T-cell (primary cell): ENCODE measurements at regions not wholly inside any gene's neighbourhood (a gene's known extent, or its start where the extent isn't known, plus 50 kb on each side); places are given as distances from the start of the nearest gene placed in this dataset.
"Not testable (repeated sequence)": the region's sequence is repeated elsewhere in the genome, so short reads cannot be mapped to it uniquely, and the experiment has no call there.

Experiments used
- ATAC-seq, 4 experiments: fragments of 200-7000 bp in 3 of 4; fragments of 150-1000 bp in 1 of 4; cut with Tn5 transposase; replicated peaks in 1 of 4; 1 replicate in 3 of 4; 2 replicates in 1 of 4; pipeline ENCODE4 v1.10.0; 2021; ENCODE audit warnings: moderate library complexity in 3 of 4, mild to moderate bottlenecking in 2 of 4, moderate number of reproducible peaks in 1 of 4
- CTCF ChIA-PET, 2 donors: fragments of 300-600 bp; sonication (Branson Sonifier 250); formaldehyde crosslinking; loops; one replicate each; lab custom pipeline; 2022; ENCODE audit warnings: antibody characterized with exemption in 2 of 2; lab: Charles Lee
- POLR2A ChIA-PET, 2 donors: fragments of 300-600 bp; sonication (Branson Sonifier 250); formaldehyde crosslinking; loops; one replicate each; lab custom pipeline; 2022; ENCODE audit warnings: antibody characterized with exemption in 2 of 2; lab: Charles Lee
- DNase-seq, 35 experiments: peaks; one replicate each; pipeline versions ENCODE4 v3.0.0 to v3.0.0-alpha.2; 2013 to 2023
- H3K27ac ChIP-seq: one replicate; pipeline ENCODE4 v1.5.1; 2013; ENCODE audit warnings: low read length
- H3K27me3 ChIP-seq, 2 experiments: replicated peaks in 1 of 2; 1 replicate in 1 of 2; 2 replicates in 1 of 2; pipeline versions ENCODE4 v1.6.1 to v1.7.0; 2013; ENCODE audit warnings: low read length in 1 of 2, mixed read lengths in 1 of 2; ENCODE audit not compliant: control insufficient read depth in 2 of 2, insufficient read depth in 2 of 2; ENCODE audit errors: extremely low read depth in 1 of 2
- H3K36me3 ChIP-seq, 2 donors: 1 replicate in 1 of 2; 2 replicates in 1 of 2; pipeline versions ENCODE4 v1.6.1 to v1.7.0; 2013; ENCODE audit warnings: low read length in 1 of 2; ENCODE audit not compliant: control insufficient read depth in 2 of 2, insufficient read depth in 1 of 2; ENCODE audit errors: extremely low read depth in 1 of 2
- H3K4me1 ChIP-seq, 2 experiments: 1 replicate in 1 of 2; 2 replicates in 1 of 2; pipeline versions ENCODE4 v1.6.1 to v1.7.0; 2013; ENCODE audit warnings: low read length in 2 of 2, mixed read lengths in 1 of 2; ENCODE audit not compliant: insufficient read depth in 2 of 2, control insufficient read depth in 1 of 2; ENCODE audit errors: extremely low read depth in 1 of 2
- H3K4me3 ChIP-seq, 2 donors: 1 replicate in 1 of 2; 2 replicates in 1 of 2; pipeline versions ENCODE4 v1.5.1 to v1.7.0; 2013; ENCODE audit warnings: mild to moderate bottlenecking in 2 of 2, low read length in 1 of 2, moderate library complexity in 1 of 2; ENCODE audit not compliant: control insufficient read depth in 1 of 2; ENCODE audit errors: extremely low read depth in 1 of 2
- H3K9me3 ChIP-seq: 2 replicates; pipeline ENCODE4 v1.7.0; 2013
- H3K27ac Mint-ChIP-seq, 2 donors: one replicate each; pipeline ENCODE4 v1.8.0; 2020 to 2021; ENCODE audit warnings: mild to moderate bottlenecking in 2 of 2, mixed read lengths in 2 of 2
- H3K27me3 Mint-ChIP-seq, 2 donors: one replicate each; pipeline ENCODE4 v1.8.0; 2021 to 2022; ENCODE audit warnings: mixed read lengths in 2 of 2
- H3K36me3 Mint-ChIP-seq: one replicate; pipeline ENCODE4 v1.8.0; 2021; ENCODE audit warnings: mixed read lengths
- H3K4me1 Mint-ChIP-seq, 3 donors: one replicate each; pipeline ENCODE4 v1.8.0; 2020 to 2022; ENCODE audit warnings: mixed read lengths in 3 of 3, mild to moderate bottlenecking in 1 of 3
- H3K4me3 Mint-ChIP-seq, 3 donors: one replicate each; pipeline ENCODE4 v1.8.0; 2020 to 2022; ENCODE audit warnings: mild to moderate bottlenecking in 3 of 3, mixed read lengths in 3 of 3, moderate library complexity in 3 of 3
- H3K9me3 Mint-ChIP-seq, 3 donors: one replicate each; pipeline ENCODE4 v1.8.0; 2020 to 2022; ENCODE audit warnings: mixed read lengths in 3 of 3
- WGBS: methylation state at CpG from one replicate; pipeline ENCODE4 v1.1.5; 2013; ENCODE audit warnings: missing lambda C conversion rate; ENCODE audit not compliant: insufficient coverage; 5-methylcytosine and 5-hydroxymethylcytosine counted together

- POLR2A ChIA-PET, ATAC-seq, H3K9me3 Mint-ChIP-seq, H3K9me3 ChIP-seq, H3K4me3 Mint-ChIP-seq, CTCF ChIA-PET, DNase-seq, H3K36me3 Mint-ChIP-seq, H3K4me1 ChIP-seq, H3K4me3 ChIP-seq, H3K27ac ChIP-seq, H3K36me3 ChIP-seq, H3K27ac Mint-ChIP-seq: not testable (repeated sequence)
- Mint-ChIP-seq H3K27me3 (peaks cover 21 to 25% of the 10 kb centered on the region in 2 donors), H3K4me1 (peaks cover 7 to 18% (median 15%) of the 10 kb centered on the region in 3 donors)
- no CpG with 5 or more reads among the region's 3 CpGs for WGBS
- peaks cover 0 to 11% of the 10 kb centered on the region in 2 experiments for H3K27me3 ChIP-seq
These were observed 175.5 kb upstream of the SVIL start for GRCh38 chr10:29810231-29810630.

GRCh38 chr10:29809383-29809782, 174.6 kb upstream of the SVIL start:
- peaks cover 7 to 18% (median 15%) of the 10 kb centered on the region in 3 donors for H3K4me1 Mint-ChIP-seq
- DNase-seq: no peak
- no peak for ATAC-seq
- no peaks in the 10 kb centered on the region for H3K4me1 ChIP-seq
- peaks cover 0 to 8% (median 0%) of the 10 kb centered on the region in 3 donors for H3K9me3 Mint-ChIP-seq
- no peak overlapping the region for H3K4me3 ChIP-seq
- peaks cover 21 to 22% of the 10 kb centered on the region in 2 donors for H3K27me3 Mint-ChIP-seq
- no peaks in the 10 kb centered on the region for H3K9me3 ChIP-seq
- ChIA-PET POLR2A (no interaction called here), CTCF (no interaction called here)
- no peak overlapping the region for H3K27ac Mint-ChIP-seq
- no peaks in the 10 kb centered on the region for H3K36me3 Mint-ChIP-seq
- peaks cover 0 to 13% of the 10 kb centered on the region in 2 experiments for H3K27me3 ChIP-seq
- H3K4me3 Mint-ChIP-seq: no peak overlapping the region
- no peak overlapping the region for H3K27ac ChIP-seq
- no CpG with 5 or more reads among the region's 5 CpGs for WGBS
- no peaks in the 10 kb centered on the region for H3K36me3 ChIP-seq

- WGBS: no CpG with 5 or more reads among the region's 2 CpGs
These were observed 172.5 kb upstream of the SVIL start for GRCh38 chr10:29807163-29807806.

GRCh38 chr10:29806350-29806788, 171.6 kb upstream of the SVIL start:
- Mint-ChIP-seq H3K27me3 (peaks cover 18 to 21% of the 10 kb centered on the region in 2 donors), H3K36me3 (no peaks in the 10 kb centered on the region), H3K27ac (no peak overlapping the region), H3K4me3 (no peak overlapping the region), H3K9me3 (peaks cover 0 to 8% (median 0%) of the 10 kb centered on the region in 3 donors), H3K4me1 (peaks cover 5 to 8% (median 7%) of the 10 kb centered on the region in 3 donors)
- Histone ChIP-seq H3K36me3 (no peaks in the 10 kb centered on the region), H3K4me1 (no peaks in the 10 kb centered on the region), H3K27ac (no peak overlapping the region), H3K4me3 (no peak overlapping the region), H3K9me3 (no peaks in the 10 kb centered on the region), H3K27me3 (peaks cover 0 to 11% of the 10 kb centered on the region in 2 experiments)
- DNase-seq (no peak), ATAC-seq (no peak)
- ChIA-PET POLR2A (no interaction called here), CTCF (no interaction called here)
- WGBS: no CpG with 5 or more reads among the region's 2 CpGs

More at GRCh38 chr10:29807163-29807806, 172.5 kb upstream of the SVIL start:
- peaks cover 0 to 8% (median 0%) of the 10 kb centered on the region in 3 donors for H3K9me3 Mint-ChIP-seq
- no peak for ATAC-seq
- Histone ChIP-seq H3K4me1 (no peaks in the 10 kb centered on the region), H3K4me3 (no peak overlapping the region), H3K36me3 (no peaks in the 10 kb centered on the region), H3K9me3 (no peaks in the 10 kb centered on the region), H3K27me3 (peaks cover 0 to 11% of the 10 kb centered on the region in 2 experiments), H3K27ac (no peak overlapping the region)
- no peak for DNase-seq
- CTCF ChIA-PET: interaction anchor here (0.7 kb wide), 2 partner anchors 17 to 53 kb away, joined by 3 read pairs; no protein-coding TSS in a partner anchor
- POLR2A ChIA-PET: no interaction called here
- no peaks in the 10 kb centered on the region for H3K36me3 Mint-ChIP-seq
- peaks cover 18 to 21% of the 10 kb centered on the region in 2 donors for H3K27me3 Mint-ChIP-seq
- peaks cover 7 to 16% (median 13%) of the 10 kb centered on the region in 3 donors for H3K4me1 Mint-ChIP-seq
- H3K27ac Mint-ChIP-seq: peak overlapping the region in 1 of 2 donors; percentile 28
- no peak overlapping the region for H3K4me3 Mint-ChIP-seq

- Histone ChIP-seq H3K36me3 (no peaks in the 10 kb centered on the region), H3K4me3 (no peak overlapping the region), H3K27ac (no peak overlapping the region), H3K4me1 (no peaks in the 10 kb centered on the region), H3K27me3 (peaks cover 0 to 11% of the 10 kb centered on the region in 2 experiments), H3K9me3 (no peaks in the 10 kb centered on the region)
- no peak overlapping the region for H3K27ac Mint-ChIP-seq
- no peaks in the 10 kb centered on the region for H3K36me3 Mint-ChIP-seq
- no peak for ATAC-seq
- no peak for DNase-seq
- H3K4me3 Mint-ChIP-seq: no peak overlapping the region
- ChIA-PET CTCF (no interaction called here), POLR2A (no interaction called here)
- peaks cover 0 to under 1% (median 0%) of the 10 kb centered on the region in 3 donors for H3K9me3 Mint-ChIP-seq
- WGBS: 71% methylated on average over 3 of the region's 5 CpGs
- peaks cover 12 to 13% of the 10 kb centered on the region in 2 donors for H3K27me3 Mint-ChIP-seq
- H3K4me1 Mint-ChIP-seq: no peaks in the 10 kb centered on the region
These were observed 170.5 kb upstream of the SVIL start for GRCh38 chr10:29805134-29805723.

GRCh38 chr10:29804025-29804852, 169.5 kb upstream of the SVIL start:
- Mint-ChIP-seq H3K4me1 (no peaks in the 10 kb centered on the region), H3K36me3 (no peaks in the 10 kb centered on the region), H3K27me3 (peaks cover 9 to 12% of the 10 kb centered on the region in 2 donors), H3K4me3 (no peak overlapping the region), H3K9me3 (no peaks in the 10 kb centered on the region), H3K27ac (no peak overlapping the region)
- ATAC-seq: no peak
- no peaks in the 10 kb centered on the region for H3K4me1 ChIP-seq
- no peak for DNase-seq
- H3K36me3 ChIP-seq: no peaks in the 10 kb centered on the region
- peaks cover 0 to 15% of the 10 kb centered on the region in 2 experiments for H3K27me3 ChIP-seq
- CTCF ChIA-PET: no interaction called here
- 45% methylated on average over 2 of the region's 5 CpGs for WGBS
- H3K27ac ChIP-seq: no peak overlapping the region
- H3K9me3 ChIP-seq: no peaks in the 10 kb centered on the region
- H3K4me3 ChIP-seq: no peak overlapping the region
- POLR2A ChIA-PET: no interaction called here
